H1 (cell line): ENCODE measurements at regions not wholly inside any gene's neighbourhood (a gene's known extent, or its start where the extent isn't known, plus 50 kb on each side); places are given as distances from the start of the nearest gene placed in this dataset.

Experiments used
- CTCF ChIA-PET: fragments of 300-600 bp; sonication (Branson Sonifier 250); formaldehyde crosslinking; loops from one replicate; lab custom pipeline; 2021; ENCODE audit not compliant: partially characterized antibody; lab: Charles Lee
- POLR2A ChIA-PET: fragments of 300-600 bp; sonication (Branson Sonifier 250); formaldehyde crosslinking; loops from one replicate; lab custom pipeline; 2021; ENCODE audit warnings: inconsistent platforms; ENCODE audit not compliant: partially characterized antibody; lab: Charles Lee
- DNase-seq, 2 experiments: peaks; one replicate each; pipeline versions ENCODE4 v3.0.0 to v3.0.0-alpha.2; 2010 to 2022; ENCODE audit warnings: low spot score in 2 of 2, low read depth in 1 of 2, mixed read lengths in 1 of 2
- FAIRE-seq: peaks from 2 replicates; lab custom pipeline; 2011; peaks lifted over from hg19 to GRCh38; lab: Jason Lieb, UNC
- H2AFZ ChIP-seq: 2 replicates; pipeline ENCODE4 v1.8.1; 2012; ENCODE audit warnings: low read length, inconsistent platforms
- H2AK5ac ChIP-seq: 2 replicates; pipeline ENCODE4 v1.6.1; 2013; ENCODE audit warnings: low read depth, low read length
- H2BK120ac ChIP-seq: replicated peaks from 2 replicates; pipeline ENCODE3; 2013; ENCODE audit warnings: low read depth, low read length, inconsistent platforms
- H2BK12ac ChIP-seq: 2 replicates; pipeline ENCODE4 v1.6.1; 2013; ENCODE audit warnings: low read depth, low read length
- H2BK15ac ChIP-seq: 2 replicates; pipeline ENCODE4 v1.6.1; 2013; ENCODE audit warnings: low read length
- H2BK20ac ChIP-seq: 2 replicates; pipeline ENCODE4 v1.6.1; 2013; ENCODE audit warnings: low read length
- H2BK5ac ChIP-seq: 2 replicates; pipeline ENCODE4 v1.6.1; 2013; ENCODE audit warnings: low read depth, low read length
- H3K14ac ChIP-seq: 2 replicates; pipeline ENCODE4 v1.6.1; 2013; ENCODE audit warnings: inconsistent platforms; ENCODE audit not compliant: insufficient read length
- H3K18ac ChIP-seq: 2 replicates; pipeline ENCODE4 v1.6.1; 2013; ENCODE audit warnings: low read length; ENCODE audit errors: extremely low read depth
- H3K23ac ChIP-seq: 2 replicates; pipeline ENCODE4 v1.6.1; 2013; ENCODE audit warnings: inconsistent platforms; ENCODE audit not compliant: insufficient read length
- H3K23me2 ChIP-seq: 2 replicates; pipeline ENCODE4 v1.6.1; 2013; ENCODE audit warnings: low read depth, low read length
- H3K27ac ChIP-seq: 2 replicates; pipeline ENCODE4 v1.6.1; 2011; ENCODE audit warnings: low read depth, low read length, inconsistent platforms
- H3K27me3 ChIP-seq, 4 experiments: replicated peaks in 1 of 4; 1 replicate in 1 of 4; 2 replicates in 3 of 4; pipeline versions ENCODE4 v1.6.1 to v1.8.1; 2011 to 2013; ENCODE audit warnings: low read length in 3 of 4, mild to moderate bottlenecking in 3 of 4, inconsistent platforms in 2 of 4, mixed read lengths in 2 of 4, moderate library complexity in 1 of 4; ENCODE audit not compliant: control insufficient read depth in 3 of 4, insufficient read depth in 3 of 4; ENCODE audit errors: extremely low read depth in 1 of 4
- H3K36me3 ChIP-seq, 4 experiments: 2 replicates each; pipeline versions ENCODE4 v1.6.1 to v1.8.1; 2011 to 2013; ENCODE audit warnings: mild to moderate bottlenecking in 4 of 4, low read length in 3 of 4, moderate library complexity in 2 of 4, control low read depth in 1 of 4, inconsistent platforms in 1 of 4; ENCODE audit not compliant: insufficient read depth in 4 of 4, control insufficient read depth in 2 of 4
- H3K4ac ChIP-seq: replicated peaks from 2 replicates; pipeline ENCODE3; 2013; ENCODE audit warnings: low read length, low read depth, mixed read lengths, inconsistent platforms; ENCODE audit not compliant: insufficient read length
- H3K4me1 ChIP-seq, 4 experiments: replicated peaks in 1 of 4; 1 replicate in 1 of 4; 2 replicates in 3 of 4; pipeline versions ENCODE4 v1.6.1 to v1.8.1; 2011 to 2013; ENCODE audit warnings: low read length in 3 of 4, inconsistent platforms in 2 of 4, mixed read lengths in 1 of 4; ENCODE audit not compliant: insufficient read depth in 4 of 4, control insufficient read depth in 3 of 4
- H3K4me2 ChIP-seq, 2 experiments: 2 replicates each; pipeline versions ENCODE4 v1.6.1 to v1.8.1; 2011 to 2013; ENCODE audit warnings: low read depth in 2 of 2, low read length in 2 of 2, control low read depth in 1 of 2, inconsistent platforms in 1 of 2, mild to moderate bottlenecking in 1 of 2; ENCODE audit not compliant: insufficient read depth in 1 of 2
- H3K4me3 ChIP-seq, 4 experiments: fragments of 200-600, 300-600 bp in 1 of 4; sonication (generic), shearing (Covaris generic), sonication (Bioruptor Twin) in 1 of 4; 2 replicates each; pipeline versions ENCODE4 v1.5.1 to v1.8.1; 2011 to 2016; ENCODE audit warnings: low read length in 4 of 4, low read depth in 3 of 4, control low read depth in 2 of 4, inconsistent platforms in 2 of 4, mild to moderate bottlenecking in 2 of 4, mixed read lengths in 1 of 4, moderate library complexity in 1 of 4; ENCODE audit not compliant: insufficient read depth in 2 of 4; ENCODE audit errors: extremely low read depth in 1 of 4
- H3K56ac ChIP-seq: replicated peaks from 2 replicates; pipeline ENCODE3; 2013; ENCODE audit warnings: low read depth, mild to moderate bottlenecking, mixed read lengths, low read length, inconsistent platforms; ENCODE audit not compliant: insufficient read length
- H3K79me1 ChIP-seq: 2 replicates; pipeline ENCODE4 v1.6.1; 2013; ENCODE audit warnings: low read depth, low read length, control low read depth
- H3K79me2 ChIP-seq, 2 experiments: 2 replicates each; pipeline versions ENCODE4 v1.6.1 to v1.8.1; 2012 to 2013; ENCODE audit warnings: low read length in 2 of 2, mild to moderate bottlenecking in 2 of 2, inconsistent platforms in 1 of 2; ENCODE audit not compliant: insufficient read depth in 2 of 2, control insufficient read depth in 1 of 2
- H3K9ac ChIP-seq, 4 experiments: replicated peaks in 1 of 4; 1 replicate in 1 of 4; 2 replicates in 3 of 4; pipeline versions ENCODE4 v1.6.1 to v1.8.1; 2011 to 2013; ENCODE audit warnings: low read depth in 3 of 4, low read length in 3 of 4, control low read depth in 2 of 4, mild to moderate bottlenecking in 2 of 4, moderate library complexity in 2 of 4, inconsistent platforms in 1 of 4; ENCODE audit errors: extremely low read depth in 1 of 4
- H3K9me3 ChIP-seq, 2 experiments: 2 replicates each; pipeline versions ENCODE4 v1.6.1 to v1.8.1; 2012 to 2013; ENCODE audit warnings: mild to moderate bottlenecking in 2 of 2, moderate library complexity in 2 of 2, control low read depth in 1 of 2, inconsistent platforms in 1 of 2, low read depth in 1 of 2, low read length in 1 of 2, mixed read lengths in 1 of 2; ENCODE audit not compliant: insufficient read depth in 2 of 2
- H4K20me1 ChIP-seq, 2 experiments: replicated peaks in 1 of 2; 2 replicates each; pipeline versions ENCODE3 to v1.8.1; 2011 to 2013; ENCODE audit warnings: inconsistent platforms in 2 of 2, low read length in 2 of 2, mild to moderate bottlenecking in 1 of 2; ENCODE audit not compliant: insufficient read depth in 2 of 2, control insufficient read depth in 1 of 2
- H4K5ac ChIP-seq: 2 replicates; pipeline ENCODE4 v1.6.1; 2013; ENCODE audit warnings: low read length, low read depth, mixed read lengths, inconsistent platforms; ENCODE audit not compliant: insufficient read length
- H4K8ac ChIP-seq: 2 replicates; pipeline ENCODE4 v1.8.0; 2013; ENCODE audit warnings: mild to moderate bottlenecking, moderate library complexity, low read length, inconsistent platforms; ENCODE audit not compliant: insufficient read depth; ENCODE audit errors: extremely low read depth
- H4K91ac ChIP-seq: replicated peaks from 2 replicates; pipeline ENCODE3; 2013; ENCODE audit warnings: low read length, mixed read lengths, inconsistent platforms; ENCODE audit not compliant: insufficient read length
- EGR1 ChIP-seq: IDR thresholded peaks from 2 replicates; pipeline ENCODE4 v1.6.1; 2011; ENCODE audit warnings: low read depth, low read length, borderline replicate concordance
- HDAC2 ChIP-seq, 2 experiments: fragments of 300-600 bp in 1 of 2; sonication (generic) in 1 of 2; IDR thresholded peaks; 2 replicates each; pipeline ENCODE4 v1.6.1; 2011 to 2012; ENCODE audit warnings: low read depth in 2 of 2, low read length in 2 of 2, mild to moderate bottlenecking in 2 of 2, moderate library complexity in 2 of 2, borderline replicate concordance in 1 of 2, inconsistent platforms in 1 of 2
- POLR2A ChIP-seq, 2 experiments: IDR thresholded peaks; 1 replicate in 1 of 2; 2 replicates in 1 of 2; pipeline ENCODE4 v1.6.1; 2011; ENCODE audit warnings: low read depth in 2 of 2, low read length in 2 of 2, mild to moderate bottlenecking in 2 of 2; ENCODE audit errors: control extremely low read depth in 1 of 2
- SP4 ChIP-seq: IDR thresholded peaks from 2 replicates; pipeline ENCODE4 v1.6.1; 2012; ENCODE audit warnings: low read length, inconsistent platforms
- WGBS, 2 experiments: shearing (Covaris generic) in 1 of 2; methylation state at CpG; one replicate each; pipeline versions ENCODE4 v1.1.6 to v1.1.7; 2013 to 2015; ENCODE audit warnings: low lambda C conversion rate in 2 of 2, mixed read lengths in 2 of 2, inconsistent platforms in 1 of 2, low coverage in 1 of 2, missing lambda C conversion rate in 1 of 2; ENCODE audit not compliant: insufficient replicate concordance in 2 of 2, insufficient coverage in 1 of 2, insufficient read length in 1 of 2; ENCODE audit errors: extremely low coverage in 1 of 2, missing lambda C conversion rate in 1 of 2; 5-methylcytosine and 5-hydroxymethylcytosine counted together
- TF ChIP-seq, protein P1 (sequence below): IDR thresholded peaks from 2 replicates; pipeline ENCODE4 v1.6.1; 2012; ENCODE audit warnings: inconsistent platforms

DNA sequence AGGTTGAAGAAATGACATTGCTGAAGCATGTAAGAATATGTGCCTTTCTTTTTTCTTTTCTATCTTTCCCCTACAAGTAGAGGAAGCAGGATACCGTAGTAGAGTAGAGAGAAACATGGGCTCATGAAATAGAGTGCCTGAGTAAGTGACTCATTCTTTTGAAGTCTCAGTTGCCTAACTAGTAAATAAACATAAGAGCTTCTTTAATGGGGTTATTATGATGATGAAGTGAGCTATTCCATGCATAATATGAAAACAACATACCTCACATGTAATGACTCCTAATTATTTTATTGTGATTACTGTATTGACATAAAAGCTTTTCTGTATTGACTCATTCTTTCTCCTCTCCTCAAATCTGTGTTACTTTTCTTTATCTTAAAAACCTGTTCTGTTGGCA lies 1538.2 kb downstream of the TECRL start:
- Histone ChIP-seq H4K20me1 (no peaks in the 10 kb centered on the region), H3K27me3 (no peaks in the 10 kb centered on the region), H2BK12ac (no peak overlapping the region), H3K23me2 (no peaks in the 10 kb centered on the region), H2BK120ac (no peak overlapping the region), H3K4me3 (no peak overlapping the region), H3K36me3 (no peaks in the 10 kb centered on the region), H2BK5ac (no peak overlapping the region), H3K23ac (no peak overlapping the region), H3K9ac (no peak overlapping the region), H3K18ac (no peak overlapping the region), H2AFZ (no peak overlapping the region), H3K14ac (no peak overlapping the region), H4K5ac (no peak overlapping the region), H4K91ac (no peak overlapping the region), H4K8ac (no peak overlapping the region), H3K4me2 (no peak overlapping the region), H2AK5ac (no peak overlapping the region), H3K79me1 (no peaks in the 10 kb centered on the region), H3K27ac (no peak overlapping the region), H3K9me3 (no peaks in the 10 kb centered on the region), H3K4ac (no peak overlapping the region), H2BK20ac (no peak overlapping the region), H3K4me1 (no peaks in the 10 kb centered on the region), H3K79me2 (no peaks in the 10 kb centered on the region), H3K56ac (no peak overlapping the region), H2BK15ac (no peak overlapping the region)
- FAIRE-seq, result no peak
- 91% methylated on average over 1 of the region's 1 CpG; no CpG with 5 or more reads in 1 of the 2 experiments for WGBS, 2 experiments
- ChIA-PET POLR2A (no interaction called here), CTCF (no interaction called here)
- TF ChIP-seq EGR1, result no peak
- no peak for TF ChIP-seq HDAC2 (IDR thresholded peaks at IDR 0.05; ENCODE audit: borderline replicate concordance in 1 of 2, low read depth in 2 of 2, low read length in 2 of 2)
- TF ChIP-seq POLR2A (IDR thresholded peaks at IDR 0.05; ENCODE audit: control extremely low read depth in 1 of 2, low read depth in 2 of 2, low read length in 2 of 2), result no peak
- TF ChIP-seq, protein P1, sequence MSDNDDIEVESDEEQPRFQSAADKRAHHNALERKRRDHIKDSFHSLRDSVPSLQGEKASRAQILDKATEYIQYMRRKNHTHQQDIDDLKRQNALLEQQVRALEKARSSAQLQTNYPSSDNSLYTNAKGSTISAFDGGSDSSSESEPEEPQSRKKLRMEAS, result no peak
- TF ChIP-seq SP4, result no peak
- DNase-seq, result no peak
